Endodermal cell (in vitro differentiated cells): ENCODE measurements at regions not wholly inside any gene's neighbourhood (a gene's known extent, or its start where the extent isn't known, plus 50 kb on each side); places are given as distances from the start of the nearest gene placed in this dataset.

Source experiments
- DNase-seq: peaks from one replicate; pipeline ENCODE4 v3.0.0-alpha.2; 2017
- H3K27ac ChIP-seq: 2 replicates; pipeline ENCODE4 v1.5.1; 2013; ENCODE audit warnings: mild to moderate bottlenecking, low read depth, low read length, moderate library complexity
- H3K27me3 ChIP-seq: 2 replicates; pipeline ENCODE4 v1.6.1; 2013; ENCODE audit warnings: mild to moderate bottlenecking, low read length, moderate library complexity; ENCODE audit not compliant: insufficient read depth, control insufficient read depth, poor library complexity, severe bottlenecking
- H3K36me3 ChIP-seq: 2 replicates; pipeline ENCODE4 v1.7.0; 2013; ENCODE audit warnings: mild to moderate bottlenecking, low read length, moderate library complexity; ENCODE audit not compliant: control insufficient read depth, insufficient read depth
- H3K4me1 ChIP-seq: one replicate; pipeline ENCODE4 v1.7.0; 2013; ENCODE audit warnings: low read length; ENCODE audit not compliant: control insufficient read depth, insufficient read depth
- H3K4me3 ChIP-seq: 2 replicates; pipeline ENCODE4 v1.5.1; 2013; ENCODE audit warnings: mild to moderate bottlenecking, low read length, moderate library complexity
- H3K9ac ChIP-seq: 2 replicates; pipeline ENCODE4 v1.6.1; 2013; ENCODE audit warnings: mild to moderate bottlenecking, low read length, moderate library complexity; ENCODE audit not compliant: poor library complexity, severe bottlenecking; ENCODE audit errors: extremely low read depth
- H3K9me3 ChIP-seq: 2 replicates; pipeline ENCODE4 v1.6.1; 2013; ENCODE audit warnings: mild to moderate bottlenecking, low read length, moderate library complexity; ENCODE audit not compliant: control insufficient read depth
- H3K27ac Mint-ChIP-seq: 2 replicates; pipeline ENCODE4 v1.8.0; 2020; ENCODE audit warnings: mixed read lengths
- H3K27me3 Mint-ChIP-seq: 2 replicates; pipeline ENCODE4 v1.8.0; 2021; ENCODE audit warnings: mild to moderate bottlenecking, mixed read lengths; ENCODE audit not compliant: insufficient read depth
- H3K36me3 Mint-ChIP-seq: 2 replicates; pipeline ENCODE4 v1.8.0; 2020; ENCODE audit warnings: low read depth, mixed read lengths
- H3K4me1 Mint-ChIP-seq: 2 replicates; pipeline ENCODE4 v1.8.0; 2020; ENCODE audit warnings: mixed read lengths
- H3K4me3 Mint-ChIP-seq: 2 replicates; pipeline ENCODE4 v1.8.0; 2020; ENCODE audit warnings: mild to moderate bottlenecking, moderate library complexity, mixed read lengths
- H3K9me3 Mint-ChIP-seq: 2 replicates; pipeline ENCODE4 v1.8.0; 2020; ENCODE audit warnings: mild to moderate bottlenecking, mixed read lengths
- WGBS, 2 experiments: methylation state at CpG; one replicate each; pipeline versions ENCODE4 v1.1.5 to v1.1.7; 2013; ENCODE audit warnings: missing lambda C conversion rate in 2 of 2, mixed read lengths in 1 of 2; ENCODE audit not compliant: insufficient coverage in 1 of 2, insufficient read length in 1 of 2; 5-methylcytosine and 5-hydroxymethylcytosine counted together
- TF ChIP-seq, protein P1 (sequence below): fragments of 200-600 bp; sonication (generic); conservative IDR thresholded peaks from 2 replicates; pipeline ENCODE4 v1.5.0; 2021; ENCODE audit warnings: antibody characterized with exemption, mild to moderate bottlenecking

DNA sequence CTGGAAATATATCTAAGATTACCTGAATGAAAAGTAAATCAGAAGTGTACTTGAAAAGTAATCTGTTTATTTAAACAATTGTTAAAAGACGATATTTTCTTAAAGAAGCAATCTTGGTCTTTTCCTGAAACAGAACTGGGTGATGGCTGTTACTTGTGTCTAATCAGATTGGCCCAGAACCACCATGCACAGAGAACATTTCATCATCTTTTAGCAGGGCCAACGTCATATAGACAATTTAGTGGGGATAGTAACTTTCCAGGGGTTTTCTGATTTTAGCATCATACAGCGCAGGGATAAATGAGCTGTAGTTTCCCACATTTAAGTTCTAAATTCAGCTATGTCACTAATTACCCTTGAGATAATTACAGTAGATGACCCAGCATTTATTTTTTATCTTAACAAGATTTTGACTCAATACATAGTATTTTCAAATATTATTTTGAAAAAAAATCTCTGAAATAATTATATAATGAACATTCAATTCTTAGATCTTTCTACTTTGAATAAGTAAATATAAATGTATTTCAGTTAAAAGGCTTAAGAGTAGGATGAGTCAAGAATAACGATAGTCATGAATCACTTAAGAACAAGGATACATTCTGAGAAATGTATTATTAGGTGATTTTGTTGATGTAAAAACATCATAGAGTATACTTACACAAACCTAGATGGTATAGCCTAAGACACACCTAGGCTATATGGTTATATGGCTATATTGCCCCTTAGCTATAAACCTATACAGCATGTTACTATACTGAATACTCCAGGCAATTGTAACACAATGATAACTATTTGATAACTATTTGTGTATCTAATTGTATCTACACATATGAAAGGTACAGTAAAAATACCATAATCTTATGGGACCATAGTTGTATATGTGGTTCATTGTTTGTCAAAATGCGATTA lies 103.8 kb upstream of the MME start:
- Histone ChIP-seq H3K27me3 (no peaks in the 10 kb centered on the region), H3K36me3 (no peaks in the 10 kb centered on the region), H3K4me1 (no peaks in the 10 kb centered on the region), H3K27ac (no peak overlapping the region), H3K9ac (no peak overlapping the region), H3K9me3 (no peaks in the 10 kb centered on the region), H3K4me3 (no peak overlapping the region)
- no peaks in the 10 kb centered on the region for H3K36me3 Mint-ChIP-seq
- 92 to 94% methylated on average over 2 to 4 of the region's 5 CpGs for WGBS, 2 experiments
- no peak overlapping the region for H3K4me3 Mint-ChIP-seq
- H3K27me3 Mint-ChIP-seq: no peaks in the 10 kb centered on the region
- no peak overlapping the region for H3K27ac Mint-ChIP-seq
- no peak for DNase-seq
- TF ChIP-seq, protein P1, sequence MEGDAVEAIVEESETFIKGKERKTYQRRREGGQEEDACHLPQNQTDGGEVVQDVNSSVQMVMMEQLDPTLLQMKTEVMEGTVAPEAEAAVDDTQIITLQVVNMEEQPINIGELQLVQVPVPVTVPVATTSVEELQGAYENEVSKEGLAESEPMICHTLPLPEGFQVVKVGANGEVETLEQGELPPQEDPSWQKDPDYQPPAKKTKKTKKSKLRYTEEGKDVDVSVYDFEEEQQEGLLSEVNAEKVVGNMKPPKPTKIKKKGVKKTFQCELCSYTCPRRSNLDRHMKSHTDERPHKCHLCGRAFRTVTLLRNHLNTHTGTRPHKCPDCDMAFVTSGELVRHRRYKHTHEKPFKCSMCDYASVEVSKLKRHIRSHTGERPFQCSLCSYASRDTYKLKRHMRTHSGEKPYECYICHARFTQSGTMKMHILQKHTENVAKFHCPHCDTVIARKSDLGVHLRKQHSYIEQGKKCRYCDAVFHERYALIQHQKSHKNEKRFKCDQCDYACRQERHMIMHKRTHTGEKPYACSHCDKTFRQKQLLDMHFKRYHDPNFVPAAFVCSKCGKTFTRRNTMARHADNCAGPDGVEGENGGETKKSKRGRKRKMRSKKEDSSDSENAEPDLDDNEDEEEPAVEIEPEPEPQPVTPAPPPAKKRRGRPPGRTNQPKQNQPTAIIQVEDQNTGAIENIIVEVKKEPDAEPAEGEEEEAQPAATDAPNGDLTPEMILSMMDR: no peak
- no peaks in the 10 kb centered on the region for H3K9me3 Mint-ChIP-seq
- peaks cover 2% of the 10 kb centered on the region for H3K4me1 Mint-ChIP-seq

DNA sequence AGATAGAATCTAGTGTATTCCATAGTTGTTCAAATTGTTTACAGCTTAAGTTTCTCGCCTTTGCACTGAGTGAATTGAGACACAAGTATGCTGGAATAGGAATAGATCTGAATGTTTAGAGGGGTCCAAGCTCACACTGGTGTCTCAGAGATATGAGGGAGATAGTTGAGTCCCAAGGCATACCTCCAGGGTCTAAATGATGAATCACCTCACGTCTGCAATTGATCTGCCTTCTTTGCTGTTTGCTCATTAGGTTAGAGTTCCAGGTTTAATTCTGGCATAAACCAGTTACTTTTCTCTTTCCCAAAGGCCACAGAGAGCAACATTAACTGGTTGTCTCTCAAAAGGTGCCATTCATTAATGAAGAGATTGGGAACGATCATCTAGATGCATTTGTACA lies 106.3 kb upstream of the MME start:
- no peaks in the 10 kb centered on the region for H3K4me1 ChIP-seq
- no peak for DNase-seq
- Mint-ChIP-seq H3K36me3 (no peaks in the 10 kb centered on the region), H3K4me3 (no peak overlapping the region), H3K4me1 (peaks cover 2% of the 10 kb centered on the region), H3K27me3 (no peaks in the 10 kb centered on the region), H3K27ac (no peak overlapping the region), H3K9me3 (no peaks in the 10 kb centered on the region)
- H3K4me3 ChIP-seq: no peak overlapping the region
- no peaks in the 10 kb centered on the region for H3K36me3 ChIP-seq
- H3K9ac ChIP-seq: no peak overlapping the region
- WGBS, 2 experiments: 77 to 83% methylated on average over 2 to 3 of the region's 3 CpGs
- H3K27ac ChIP-seq: no peak overlapping the region
- no peaks in the 10 kb centered on the region for H3K9me3 ChIP-seq
- H3K27me3 ChIP-seq: no peaks in the 10 kb centered on the region
- TF ChIP-seq, protein P1: no peak

DNA sequence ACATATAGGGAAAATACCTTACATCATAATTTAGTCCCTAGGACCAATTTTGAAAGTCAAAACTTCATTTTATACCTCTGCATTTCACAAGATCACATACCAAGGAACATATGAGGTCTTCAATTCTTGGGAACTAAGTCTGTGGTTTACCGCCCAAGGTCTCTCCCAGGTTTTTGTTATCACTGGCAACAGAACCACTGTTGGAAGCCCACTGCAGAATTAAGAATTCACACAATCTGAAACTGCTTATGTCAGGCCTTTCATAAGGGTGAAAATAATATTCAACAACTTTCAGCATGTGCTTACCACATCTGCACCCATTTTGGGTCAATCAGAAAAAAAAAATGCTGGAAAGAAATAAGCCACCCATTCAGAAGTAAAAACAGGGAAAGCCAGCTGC lies 107.2 kb upstream of the MME start:
- Mint-ChIP-seq H3K9me3 (no peaks in the 10 kb centered on the region), H3K4me3 (no peak overlapping the region), H3K36me3 (no peaks in the 10 kb centered on the region), H3K4me1 (peaks cover 2% of the 10 kb centered on the region), H3K27ac (no peak overlapping the region), H3K27me3 (no peaks in the 10 kb centered on the region)
- H3K9me3 ChIP-seq: no peaks in the 10 kb centered on the region
- TF ChIP-seq, protein P1: no peak
- H3K27me3 ChIP-seq: no peaks in the 10 kb centered on the region
- no peak for DNase-seq
- H3K36me3 ChIP-seq: no peaks in the 10 kb centered on the region
- WGBS, 2 experiments: 90 to 100% methylated on average over 1 of the region's 1 CpG
- H3K9ac ChIP-seq: no peak overlapping the region
- no peak overlapping the region for H3K4me3 ChIP-seq
- H3K27ac ChIP-seq: no peak overlapping the region
- no peaks in the 10 kb centered on the region for H3K4me1 ChIP-seq
